GM12872 (cell line): ENCODE measurements at regions not wholly inside any gene's neighbourhood (a gene's known extent, or its start where the extent isn't known, plus 50 kb on each side); places are given as distances from the start of the nearest gene placed in this dataset.

Source experiments
- CTCF ChIP-seq: IDR thresholded peaks from 3 replicates; pipeline ENCODE4 v1.5.1; 2011; ENCODE audit warnings: low read depth, mild to moderate bottlenecking, low read length, moderate library complexity; ENCODE audit not compliant: insufficient read depth

DNA sequence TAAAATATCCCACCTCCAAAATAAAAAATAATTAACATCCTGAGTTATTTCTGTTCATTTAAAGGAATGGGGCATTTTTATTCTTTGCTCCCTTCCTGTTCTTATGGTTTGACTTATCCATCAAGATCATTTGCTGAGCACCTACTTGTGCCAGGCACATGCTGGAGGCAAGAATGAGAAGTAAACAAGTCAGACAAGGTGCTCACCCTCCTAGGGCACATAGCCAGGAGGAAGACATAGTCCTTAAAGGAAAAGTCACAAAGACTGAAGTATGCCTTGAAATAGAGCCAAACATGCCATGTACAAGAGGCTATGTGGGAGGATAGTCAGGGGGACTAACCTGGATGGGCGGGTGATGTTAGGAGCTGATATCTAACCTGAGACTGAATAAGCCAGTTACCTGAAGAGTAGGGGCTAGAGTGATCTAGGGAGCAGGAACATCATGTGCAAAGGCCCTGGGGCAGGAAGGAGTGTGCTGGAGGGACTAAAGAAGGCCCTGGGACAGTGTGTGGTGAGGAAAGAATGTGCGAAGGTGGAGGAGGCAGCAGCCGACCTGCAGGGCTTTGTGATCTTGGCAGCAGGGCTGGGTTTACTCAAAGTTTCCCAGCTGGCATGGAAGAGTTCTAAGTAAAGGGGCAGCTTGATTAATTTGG lies 233.5 kb downstream of the MATN1 start:
- TF ChIP-seq CTCF, result no peak

GRCh38 chr1:30488324-30488913 lies 235.0 kb downstream of the MATN1 start:
- no peak for TF ChIP-seq CTCF

DNA sequence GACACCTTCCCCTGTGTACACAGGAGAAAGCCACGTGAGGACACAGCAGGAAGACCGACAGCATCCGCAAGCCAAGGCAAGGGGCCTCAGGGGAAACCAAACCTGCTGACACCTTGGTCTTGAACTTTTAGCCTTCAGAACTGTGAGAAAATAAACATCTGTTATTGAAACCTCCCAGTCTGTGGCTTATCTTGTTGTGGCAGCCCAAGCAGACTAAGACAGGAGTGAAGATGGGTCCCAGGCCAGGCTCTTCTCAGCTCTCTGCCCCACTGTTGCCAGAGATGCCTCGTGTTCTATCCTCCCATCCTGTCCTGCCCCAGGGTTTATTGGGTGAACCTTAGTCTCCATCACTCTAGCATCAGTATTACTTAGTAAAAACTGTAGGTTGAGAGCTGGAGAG lies 236.3 kb downstream of the MATN1 start:
- TF ChIP-seq CTCF, result no peak

GRCh38 chr1:30485072-30485471 lies 238.3 kb downstream of the MATN1 start:
- TF ChIP-seq CTCF, result no peak

DNA sequence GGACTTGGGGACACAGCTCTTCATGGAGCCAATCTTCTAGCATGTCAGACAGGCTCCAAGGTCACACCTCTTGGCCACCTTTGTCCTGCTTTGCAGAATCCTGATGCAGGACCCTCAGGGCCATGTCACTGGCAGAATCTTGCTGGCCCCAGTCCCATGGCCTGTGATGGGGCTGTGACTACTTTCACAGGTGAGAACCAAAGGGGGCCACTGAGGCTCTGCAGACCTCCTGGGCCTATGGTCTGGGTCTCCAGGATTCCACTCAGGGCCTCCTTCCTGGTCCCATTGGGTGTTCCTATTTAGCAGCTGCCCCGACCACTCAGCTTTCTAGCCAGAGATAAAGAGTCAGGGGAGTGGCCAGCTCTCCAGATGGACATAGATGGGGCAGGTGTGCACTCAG lies 238.7 kb downstream of the MATN1 start:
- no peak for TF ChIP-seq CTCF

GRCh38 chr1:30479575-30479974 lies 243.8 kb downstream of the MATN1 start:
- no peak for TF ChIP-seq CTCF

DNA sequence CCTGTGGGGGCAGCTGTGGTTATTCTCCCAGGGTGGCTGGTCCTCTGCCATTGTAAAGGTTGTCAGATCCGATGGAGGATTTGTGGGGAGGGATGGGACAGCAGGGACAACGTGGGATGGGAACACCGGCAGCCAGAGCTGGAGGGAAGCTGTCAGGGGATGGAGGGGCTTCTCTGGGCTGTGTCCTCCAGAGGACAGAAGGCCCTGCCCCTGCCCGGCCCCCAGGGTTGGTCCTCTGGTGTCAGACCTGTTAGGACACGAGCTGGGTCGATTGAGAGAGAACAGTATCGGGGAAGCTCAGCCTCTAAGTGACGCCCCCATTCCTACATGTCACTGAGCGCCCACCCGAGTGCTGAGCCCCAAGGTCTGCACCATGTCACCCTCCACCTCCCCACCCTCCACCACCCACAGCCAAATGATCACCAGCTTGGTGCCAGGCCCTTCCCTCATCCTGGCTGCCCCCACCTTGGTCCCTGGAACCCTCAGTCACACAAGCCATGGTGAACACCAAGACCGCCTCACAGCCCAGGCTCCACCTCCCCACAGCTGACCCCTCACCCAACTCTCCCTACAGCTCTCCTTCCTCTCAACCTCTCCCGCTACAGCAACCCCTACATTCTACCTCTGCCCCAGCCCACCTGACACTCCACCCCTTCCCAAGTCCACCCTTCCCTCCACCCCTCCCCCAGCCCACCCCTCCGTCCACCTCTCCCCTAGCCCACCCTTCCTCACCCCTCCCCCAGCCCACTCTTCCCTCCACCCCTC lies 244.4 kb downstream of the MATN1 start:
- no peak for TF ChIP-seq CTCF
